HS-5 (cell line): ENCODE measurements at regions not wholly inside any gene's neighbourhood (a gene's known extent, or its start where the extent isn't known, plus 50 kb on each side); places are given as distances from the start of the nearest gene placed in this dataset.
"Not testable (repeated sequence)": the region's sequence is repeated elsewhere in the genome, so short reads cannot be mapped to it uniquely, and the experiment has no call there.

ENCODE experiments used
- DNase-seq: peaks from one replicate; pipeline ENCODE4 v3.0.0-alpha.2; 2012; ENCODE audit warnings: low read depth

DNA sequence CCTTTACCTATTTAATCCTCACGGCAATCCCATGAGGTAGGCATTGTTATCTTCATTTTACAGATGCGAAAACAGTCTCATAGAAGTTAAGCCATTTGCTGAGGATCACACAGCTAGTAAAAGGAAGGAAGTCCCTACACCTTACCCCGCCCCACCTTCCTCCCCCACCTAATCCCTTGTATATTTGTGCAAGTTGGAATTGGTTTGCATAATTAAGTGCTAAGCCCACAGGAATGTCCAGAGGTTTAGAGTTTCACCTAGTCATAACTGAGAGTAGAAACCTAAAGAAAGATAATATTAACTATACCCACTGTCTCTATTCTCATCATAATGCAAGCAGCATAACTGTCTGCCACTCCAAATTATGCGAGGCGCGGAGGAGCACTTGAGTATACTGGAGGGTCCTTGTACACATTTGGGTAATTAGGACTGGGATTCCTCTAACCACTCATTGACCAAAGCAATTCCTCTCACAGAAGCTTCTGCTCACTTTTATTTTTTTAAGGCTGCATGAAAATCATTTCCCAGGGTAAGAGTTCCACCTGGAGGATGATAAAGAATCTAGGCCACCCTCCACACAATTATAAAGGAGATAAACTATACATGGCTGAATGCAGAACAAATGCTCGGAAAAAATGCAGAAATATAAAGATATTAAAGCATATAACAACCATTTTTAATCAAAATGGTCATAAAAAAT lies 199.9 kb downstream of the FAM181B start:
- no peak for DNase-seq

- no peak for DNase-seq
Measured at GRCh38 chr11:82529936-82530335, 203.7 kb downstream of the FAM181B start.

- DNase-seq: no peak
Measured at GRCh38 chr11:82527081-82527584, 206.5 kb downstream of the FAM181B start.

- no peak for DNase-seq
Measured at GRCh38 chr11:82523141-82523540, 210.5 kb downstream of the FAM181B start.

GRCh38 chr11:82521427-82521826 lies 212.2 kb downstream of the FAM181B start:
- DNase-seq: no peak

DNA sequence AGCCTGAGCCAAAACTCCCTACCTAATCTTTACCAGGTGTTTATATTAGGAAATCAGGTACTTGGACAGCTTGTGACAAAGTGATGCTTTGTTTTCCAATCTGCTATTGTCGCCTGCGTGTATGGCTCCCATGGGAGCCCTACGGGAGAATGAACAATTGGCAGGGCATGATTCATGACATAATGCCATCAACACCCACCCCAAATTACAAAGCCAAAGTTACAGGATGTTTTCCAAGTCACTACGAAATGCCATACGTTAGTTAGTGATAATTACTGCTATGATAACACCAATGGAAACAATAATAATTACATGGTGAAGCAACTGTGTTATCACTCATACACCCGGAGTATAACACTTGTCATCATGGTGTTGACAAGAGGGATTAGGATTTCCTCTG lies 226.4 kb downstream of the FAM181B start:
- no peak for DNase-seq

- no peak for DNase-seq
Measured at GRCh38 chr11:82505379-82505778, 228.3 kb downstream of the FAM181B start.

DNA sequence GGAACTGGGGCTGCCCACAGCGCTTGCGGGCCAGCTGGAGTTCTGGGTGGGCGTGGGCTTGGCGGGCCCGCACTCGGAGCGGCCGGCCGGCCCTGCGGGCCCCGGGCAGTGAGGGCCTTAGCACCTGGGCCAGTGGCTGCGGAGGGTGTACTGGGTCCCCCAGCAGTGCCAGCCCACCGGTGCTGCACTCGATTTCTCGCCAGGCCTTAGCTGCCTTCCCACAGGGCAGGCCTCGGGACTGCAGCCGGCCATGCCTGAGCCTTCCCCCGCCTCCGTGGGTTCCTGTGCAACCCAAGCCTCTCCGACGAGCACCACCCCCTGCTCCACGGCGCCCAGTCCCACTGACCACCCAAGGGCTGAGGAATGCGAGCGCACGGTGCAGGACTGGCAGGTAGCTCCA lies 232.5 kb downstream of the FAM181B start:
- not testable (repeated sequence) for DNase-seq

DNA sequence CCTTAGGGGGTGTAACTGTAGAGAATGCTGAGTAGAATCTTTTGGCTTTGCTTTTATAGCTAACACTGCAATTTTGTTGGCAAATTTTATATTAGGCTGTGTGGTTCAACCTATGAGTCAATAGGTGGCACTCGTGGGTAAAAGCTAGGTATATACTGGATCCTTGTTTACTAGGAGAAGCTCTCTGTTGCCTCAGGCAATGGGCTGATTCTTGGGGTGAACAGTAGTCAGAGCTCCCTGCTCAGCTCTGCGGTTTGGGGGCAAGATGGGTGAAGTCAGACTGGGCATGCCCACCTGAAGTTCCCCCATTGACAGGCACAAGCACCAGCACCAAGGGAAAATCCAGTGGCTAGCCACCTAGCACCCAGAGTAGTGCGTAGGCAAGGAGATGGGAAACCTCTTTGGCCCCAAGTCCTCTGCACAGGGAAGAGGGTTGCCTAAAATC lies 238.7 kb downstream of the FAM181B start:
- DNase-seq: peak; percentile 1

- DNase-seq: no peak
Measured at GRCh38 chr11:82474876-82475275, 258.8 kb downstream of the FAM181B start.

GRCh38 chr11:82465481-82465880 lies 268.2 kb downstream of the FAM181B start:
- no peak for DNase-seq

- DNase-seq: no peak
Measured at GRCh38 chr11:82462608-82463242, 270.9 kb downstream of the FAM181B start.

DNA sequence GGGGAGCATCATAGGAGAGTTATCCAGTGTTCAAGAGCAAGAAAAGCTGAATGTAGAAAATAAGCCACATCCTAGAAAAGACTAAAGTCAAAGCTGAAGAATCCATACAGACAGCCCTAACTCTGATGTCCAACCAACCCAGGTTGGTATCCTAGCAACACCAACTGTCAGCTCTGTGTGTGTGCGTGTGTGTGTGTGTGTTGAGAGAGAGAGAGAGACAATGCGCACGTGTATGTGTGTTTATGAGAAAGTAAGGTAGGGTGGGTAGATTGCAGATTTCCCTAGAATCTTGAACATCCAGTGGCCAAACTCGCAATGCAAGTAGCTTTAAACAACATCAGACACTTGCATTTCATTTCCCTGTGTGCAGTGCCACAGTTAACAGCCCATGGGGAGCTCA lies 274.9 kb downstream of the FAM181B start:
- DNase-seq: no peak

- no peak for DNase-seq
Measured at GRCh38 chr11:82458147-82458546, 275.5 kb downstream of the FAM181B start.

- no peak for DNase-seq
Measured at GRCh38 chr11:82450996-82451395, 282.7 kb downstream of the FAM181B start.

GRCh38 chr11:82406611-82407010 lies 327.1 kb downstream of the FAM181B start:
- no peak for DNase-seq

- DNase-seq: no peak
Measured at GRCh38 chr11:82405421-82405820, 328.2 kb downstream of the FAM181B start.

GRCh38 chr11:82404981-82405380 lies 328.7 kb downstream of the FAM181B start:
- DNase-seq: no peak

DNA sequence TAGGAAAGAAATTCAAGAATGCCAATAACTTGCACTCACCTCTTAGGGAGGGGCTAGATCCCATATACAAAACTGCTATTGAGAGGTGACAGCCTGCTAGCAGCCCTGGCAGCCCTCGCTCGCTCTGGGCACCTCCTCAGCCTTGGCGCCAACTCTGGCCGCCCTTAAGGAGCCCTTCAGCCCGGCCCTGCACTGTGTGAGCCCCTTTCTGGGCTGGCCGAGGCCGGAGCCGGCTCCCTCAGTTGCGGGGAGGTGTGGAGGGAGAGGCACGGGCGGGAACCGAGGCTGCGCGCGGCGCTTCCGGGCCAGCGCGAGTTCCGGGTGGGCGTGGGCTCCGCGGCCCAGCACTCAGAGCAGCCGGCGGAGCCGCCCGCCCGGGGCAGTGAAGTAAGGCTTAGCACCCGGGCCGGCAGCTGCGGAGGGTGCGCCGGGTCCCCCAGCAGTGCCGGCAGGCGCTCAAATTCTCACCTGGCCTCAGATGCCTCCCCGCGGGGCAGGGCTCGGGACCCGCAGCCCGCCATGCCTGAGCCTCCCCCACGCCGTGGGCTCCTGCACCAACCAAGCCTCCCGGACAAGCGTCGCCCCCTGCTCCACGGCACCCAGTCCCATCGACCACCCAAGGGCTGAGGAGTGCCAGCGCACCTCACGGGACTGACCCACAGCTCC lies 329.9 kb downstream of the FAM181B start:
- DNase-seq: no peak

DNA sequence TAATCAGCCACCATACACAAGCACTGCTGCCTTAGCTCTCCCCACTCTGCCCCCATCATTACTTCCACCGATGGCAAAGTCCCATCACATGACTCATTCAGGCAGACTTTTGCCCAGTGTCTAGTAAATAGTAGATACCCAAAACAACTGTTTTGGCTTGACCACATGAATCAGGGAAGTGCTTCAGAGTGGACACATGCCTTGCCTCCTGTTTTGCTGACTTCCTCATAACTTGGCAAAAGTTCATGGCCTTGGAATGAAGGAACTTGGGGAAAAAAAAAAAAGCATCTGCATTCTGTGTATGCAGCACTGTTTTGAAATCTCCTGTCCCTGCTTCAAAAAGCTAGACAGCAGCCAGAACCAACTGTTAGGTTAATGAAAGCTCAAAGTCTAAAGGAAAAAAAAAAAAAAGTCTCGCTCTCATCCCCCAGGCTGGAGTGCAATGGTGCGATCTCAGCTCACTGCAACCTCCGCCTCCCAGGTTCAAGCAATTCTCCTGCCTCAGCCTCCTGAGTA lies 335.3 kb downstream of the FAM181B start:
- peak; percentile 45 for DNase-seq

- DNase-seq: not testable (repeated sequence)
Measured at GRCh38 chr11:82396639-82397038, 337.0 kb downstream of the FAM181B start.

DNA sequence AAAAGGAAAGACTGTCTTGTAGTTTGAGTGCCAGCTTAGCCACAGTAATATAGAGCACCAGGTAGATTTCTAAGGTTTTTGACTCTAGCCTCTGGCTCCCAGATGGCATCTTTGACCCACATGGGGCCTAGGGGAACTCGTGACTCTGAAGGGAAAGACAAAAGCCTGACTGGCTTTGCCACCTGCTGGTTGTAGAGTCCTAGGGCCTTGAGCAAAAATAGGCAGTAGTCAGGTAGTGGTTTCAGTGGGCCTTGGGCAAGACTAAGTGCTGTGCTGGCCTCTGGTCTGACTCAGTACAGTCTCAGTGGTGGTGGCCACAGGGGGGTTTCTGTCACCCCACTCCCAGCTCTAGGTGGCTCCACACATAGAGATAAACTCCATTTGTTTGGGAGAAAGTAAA lies 349.4 kb downstream of the FAM181B start:
- DNase-seq: no peak
